ENCODE measurements at regions not wholly inside any gene's neighbourhood (a gene's known extent, or its start where the extent isn't known, plus 50 kb on each side); places are given as distances from the start of the nearest gene placed in this dataset.

GRCh38 chr2:56753182-56753581, 569.4 kb downstream of the CCDC85A start:
- TF ChIP-seq, protein P1, sequence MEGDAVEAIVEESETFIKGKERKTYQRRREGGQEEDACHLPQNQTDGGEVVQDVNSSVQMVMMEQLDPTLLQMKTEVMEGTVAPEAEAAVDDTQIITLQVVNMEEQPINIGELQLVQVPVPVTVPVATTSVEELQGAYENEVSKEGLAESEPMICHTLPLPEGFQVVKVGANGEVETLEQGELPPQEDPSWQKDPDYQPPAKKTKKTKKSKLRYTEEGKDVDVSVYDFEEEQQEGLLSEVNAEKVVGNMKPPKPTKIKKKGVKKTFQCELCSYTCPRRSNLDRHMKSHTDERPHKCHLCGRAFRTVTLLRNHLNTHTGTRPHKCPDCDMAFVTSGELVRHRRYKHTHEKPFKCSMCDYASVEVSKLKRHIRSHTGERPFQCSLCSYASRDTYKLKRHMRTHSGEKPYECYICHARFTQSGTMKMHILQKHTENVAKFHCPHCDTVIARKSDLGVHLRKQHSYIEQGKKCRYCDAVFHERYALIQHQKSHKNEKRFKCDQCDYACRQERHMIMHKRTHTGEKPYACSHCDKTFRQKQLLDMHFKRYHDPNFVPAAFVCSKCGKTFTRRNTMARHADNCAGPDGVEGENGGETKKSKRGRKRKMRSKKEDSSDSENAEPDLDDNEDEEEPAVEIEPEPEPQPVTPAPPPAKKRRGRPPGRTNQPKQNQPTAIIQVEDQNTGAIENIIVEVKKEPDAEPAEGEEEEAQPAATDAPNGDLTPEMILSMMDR (conservative IDR thresholded peaks at IDR 0.05): no peak
- no peak for TF ChIP-seq EZH2 (IDR thresholded peaks at IDR 0.05; ENCODE audit: low read depth)

Data from PC-9 (cell line).